Activated CD4-positive, alpha-beta T cell treated with anti-CD3 and anti-CD28 coated beads, Interleukin-2, Interleukin-4, amounts not matched to agents 100 ng/mL and 50 ng/mL, durations not matched to agents 16 hours and 8 hours (primary cell): ENCODE measurements at regions not wholly inside any gene's neighbourhood (a gene's known extent, or its start where the extent isn't known, plus 50 kb on each side); places are given as distances from the start of the nearest gene placed in this dataset.
"Not testable (repeated sequence)": the region's sequence is repeated elsewhere in the genome, so short reads cannot be mapped to it uniquely, and the experiment has no call there.

Experiments
- DNase-seq: peaks from one replicate; pipeline ENCODE4 v3.0.0-alpha.2; 2020; ENCODE audit warnings: low spot score

- DNase-seq, result not testable (repeated sequence)
Observed at GRCh38 chr1:242912855-242913254, 342.2 kb downstream of the CEP170 start.

DNA sequence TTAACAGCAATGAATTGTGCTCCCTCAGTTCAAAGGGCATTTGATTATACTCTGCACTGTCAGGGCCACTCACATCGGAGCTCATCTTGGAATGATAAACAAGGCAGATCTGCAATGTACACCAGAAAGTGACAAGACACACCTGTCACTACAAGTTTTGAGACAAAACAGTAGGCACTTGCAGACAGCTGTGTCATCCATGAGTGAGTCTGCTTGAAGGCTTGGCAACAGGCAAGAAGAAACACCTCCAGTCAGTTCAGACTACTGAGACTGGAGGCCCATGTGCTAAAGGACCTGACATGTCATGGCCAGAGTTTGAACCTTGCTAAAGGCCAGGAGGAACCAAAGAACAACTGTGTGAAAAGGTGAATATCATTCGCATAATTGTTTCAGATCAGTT, 354.5 kb downstream of the CEP170 start:
- DNase-seq, result not testable (repeated sequence)

DNA sequence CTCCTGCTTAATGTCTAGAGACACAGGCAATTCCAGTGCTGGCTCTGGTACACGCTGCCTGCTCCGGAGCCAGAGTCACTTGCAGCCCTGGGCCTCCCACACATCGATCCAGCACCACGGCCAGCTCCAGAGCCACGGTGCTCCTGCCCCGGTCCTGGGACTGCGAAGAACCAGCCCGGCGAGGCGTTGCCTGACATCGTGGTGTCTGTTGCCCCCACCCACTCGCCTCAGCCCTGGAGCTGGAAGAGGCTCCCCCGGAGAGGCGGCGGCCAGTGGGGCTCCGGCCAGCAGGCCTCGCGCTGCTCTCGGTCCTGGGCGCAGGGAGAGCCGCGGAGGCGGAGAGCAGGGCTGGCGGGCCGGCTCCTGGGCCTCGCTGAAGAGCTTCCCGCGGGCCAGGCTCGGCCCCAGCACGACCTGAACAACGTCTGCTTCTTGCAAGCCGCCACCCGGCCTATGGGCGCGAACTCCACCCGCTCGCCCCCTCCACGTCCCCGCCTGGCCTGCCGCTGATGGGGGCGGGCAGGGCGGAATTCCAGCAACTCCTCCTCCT, 364.8 kb downstream of the CEP170 start:
- DNase-seq, result no peak

DNA sequence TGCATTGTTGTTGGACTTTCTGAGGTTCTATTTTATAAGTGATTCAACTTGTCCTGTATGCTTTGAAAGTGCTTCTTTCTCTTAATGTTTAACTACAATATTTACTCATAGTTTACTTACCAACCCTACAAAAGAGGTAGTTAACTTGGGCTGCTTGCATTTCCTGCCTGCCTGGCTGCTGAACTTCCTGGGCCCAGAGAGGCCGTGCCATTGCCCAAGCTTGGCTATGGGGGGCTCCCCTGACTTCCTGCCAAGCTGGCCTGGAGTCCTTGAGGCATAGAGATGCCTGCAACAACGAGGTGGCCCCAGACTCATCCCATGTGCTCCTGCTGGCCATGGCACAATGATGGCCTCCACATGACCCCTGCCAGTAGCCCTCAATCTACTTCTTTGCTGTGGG, 361.6 kb upstream of the PLD5 start:
- no peak for DNase-seq

DNA sequence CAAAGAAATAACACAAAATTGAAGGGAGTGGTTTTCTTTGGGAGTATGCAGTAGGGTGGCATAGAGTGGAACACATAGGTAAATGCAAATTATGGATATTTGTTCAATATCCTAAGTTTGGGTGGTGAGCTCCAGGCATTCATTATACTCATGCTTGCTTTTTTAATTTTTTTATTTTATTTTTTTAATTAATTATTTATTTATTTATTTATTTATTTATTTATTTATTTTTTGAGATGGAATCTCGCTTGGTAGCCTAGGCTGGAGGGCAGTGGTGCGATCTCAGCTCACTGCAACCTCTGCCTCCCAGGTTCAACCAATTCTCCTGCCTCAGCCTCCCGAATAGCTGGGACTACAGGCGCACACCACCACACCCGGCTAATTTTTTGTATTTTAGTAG, 355.5 kb upstream of the PLD5 start:
- DNase-seq, result not testable (repeated sequence)

- DNase-seq, result no peak
Observed at GRCh38 chr1:242877743-242878142, 353.2 kb upstream of the PLD5 start.

DNA sequence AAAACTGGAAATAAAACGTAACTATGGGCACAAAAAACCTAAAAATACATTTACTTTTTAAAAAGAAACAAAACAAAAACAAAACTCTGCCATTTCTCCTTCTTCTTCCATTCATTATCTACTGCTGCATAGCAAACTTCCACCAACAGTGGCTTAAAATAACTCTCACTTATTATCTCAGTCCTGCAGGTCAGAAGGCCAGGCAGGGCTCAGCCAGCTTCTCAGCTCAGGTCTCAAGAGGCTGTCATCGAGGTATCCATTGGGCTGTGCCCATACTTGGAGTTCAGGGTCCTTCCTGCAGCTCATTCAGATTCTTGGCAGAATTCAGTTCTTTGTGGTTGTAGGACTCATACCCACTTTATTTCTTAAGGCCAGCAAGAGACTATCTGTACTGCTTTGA, 352.7 kb upstream of the PLD5 start:
- DNase-seq, result no peak

DNA sequence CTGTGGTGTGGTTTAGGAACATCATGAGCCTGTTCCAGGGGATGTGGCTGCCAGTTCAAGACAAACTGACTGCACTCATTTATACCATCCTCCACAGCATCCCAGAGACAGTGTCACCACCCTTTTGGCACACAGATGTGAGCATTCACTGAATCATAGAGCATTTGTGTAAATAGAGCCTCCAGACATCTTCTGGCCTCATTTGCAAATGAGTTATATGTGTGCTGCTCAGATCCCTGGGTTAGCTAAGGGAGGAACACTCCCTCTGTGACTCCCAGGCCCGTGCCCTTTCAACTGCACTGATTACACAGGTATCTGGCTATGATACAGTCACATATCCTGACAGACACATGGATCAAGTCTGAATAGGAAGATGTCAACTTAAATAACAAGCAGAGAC, 351.5 kb upstream of the PLD5 start:
- no peak for DNase-seq

GRCh38 chr1:242873661-242874060, 349.2 kb upstream of the PLD5 start:
- DNase-seq, result no peak

GRCh38 chr1:242872521-242872920, 348.0 kb upstream of the PLD5 start:
- DNase-seq, result no peak

- DNase-seq, result no peak
Observed at GRCh38 chr1:242871471-242872030, 347.1 kb upstream of the PLD5 start.

- DNase-seq, result no peak
Observed at GRCh38 chr1:242870966-242871365, 346.5 kb upstream of the PLD5 start.

GRCh38 chr1:242856289-242856688, 331.8 kb upstream of the PLD5 start:
- no peak for DNase-seq

GRCh38 chr1:242854466-242854865, 330.0 kb upstream of the PLD5 start:
- DNase-seq, result no peak

DNA sequence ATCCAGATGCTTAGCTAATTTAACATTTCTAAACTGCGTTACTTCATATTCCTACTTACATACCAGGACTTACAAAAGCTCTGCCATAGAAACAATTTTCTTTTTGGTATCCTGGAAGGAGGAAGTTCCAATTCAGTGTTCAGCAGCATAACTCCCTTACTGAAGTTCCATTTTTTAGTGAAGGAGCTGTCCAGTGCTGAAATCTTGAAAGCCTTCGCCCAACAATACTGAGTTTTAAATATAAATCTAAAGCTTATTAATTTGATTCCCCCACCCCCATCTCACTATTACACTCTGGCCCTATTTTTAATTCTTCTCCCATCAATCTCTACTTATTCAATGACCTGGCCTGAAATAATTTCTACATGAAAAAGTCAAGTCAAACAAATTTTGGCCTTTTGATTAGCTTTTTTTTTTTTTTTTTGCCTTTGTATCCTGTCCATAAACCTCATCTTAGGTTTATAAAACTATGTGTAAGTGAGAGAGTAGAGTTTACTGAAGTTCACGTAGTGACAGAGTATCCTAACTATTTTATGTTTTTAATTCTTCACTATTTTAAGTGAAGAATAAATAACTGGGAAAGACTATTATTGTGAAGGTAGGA, 323.0 kb upstream of the PLD5 start:
- DNase-seq, result no peak

DNA sequence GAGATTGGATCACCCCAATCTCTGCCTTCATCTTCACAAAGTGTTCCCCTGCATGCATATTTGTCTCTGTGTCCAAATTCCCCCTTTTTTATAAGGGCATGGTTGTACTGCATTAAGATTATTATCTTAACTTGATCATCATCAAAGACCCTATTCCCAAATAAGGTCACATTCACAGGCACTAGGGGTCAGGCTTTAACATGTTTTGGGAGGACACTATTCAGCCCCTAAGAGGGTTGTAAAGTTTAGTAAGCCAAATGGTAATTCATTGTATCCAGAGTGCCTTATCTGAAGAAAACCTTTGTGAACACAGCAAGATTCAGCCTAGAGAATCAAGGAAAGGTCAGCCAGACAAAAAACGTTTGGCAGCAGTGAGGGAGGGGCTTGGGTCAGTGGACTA, 317.6 kb upstream of the PLD5 start:
- DNase-seq, result no peak

DNA sequence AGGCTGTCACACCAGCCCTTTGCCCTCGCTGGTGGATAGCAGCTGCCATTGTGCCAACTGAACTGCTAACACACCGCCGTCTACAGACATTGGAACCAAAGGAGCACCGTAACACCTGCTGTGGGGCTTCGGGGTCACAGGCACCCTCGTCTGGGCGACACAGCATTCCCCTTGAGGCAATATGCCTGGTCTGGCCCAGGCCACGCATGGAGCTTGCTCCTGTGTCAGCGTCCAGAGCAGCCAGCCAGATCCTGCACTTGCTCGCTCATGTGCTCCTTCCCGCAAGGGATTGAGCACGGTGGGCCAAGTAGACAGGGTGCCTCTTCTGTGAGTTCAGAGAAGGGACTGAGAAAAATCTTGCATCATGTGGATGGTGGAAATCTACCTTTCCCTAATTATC, 314.6 kb upstream of the PLD5 start:
- no peak for DNase-seq

DNA sequence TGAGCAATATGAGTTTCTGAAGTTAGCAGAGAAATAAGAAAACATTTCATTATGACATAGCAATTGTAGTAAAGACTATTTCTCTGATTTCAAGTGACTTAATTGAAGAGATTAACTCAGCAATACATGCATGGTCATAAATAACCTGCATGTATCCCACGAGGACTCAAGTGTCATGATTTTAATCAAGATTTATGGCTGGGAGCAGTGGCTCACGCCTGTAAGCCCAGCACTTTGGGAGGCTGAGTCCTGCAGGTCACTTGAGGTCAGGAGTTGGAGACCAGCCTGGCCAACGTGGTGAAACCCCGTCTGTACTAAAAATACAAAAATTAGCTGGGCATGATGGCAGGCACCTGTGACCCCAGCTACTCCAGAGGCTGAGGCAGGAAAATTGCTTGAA, 311.9 kb upstream of the PLD5 start:
- no peak for DNase-seq

GRCh38 chr1:242828828-242829227, 304.3 kb upstream of the PLD5 start:
- DNase-seq, result no peak

DNA sequence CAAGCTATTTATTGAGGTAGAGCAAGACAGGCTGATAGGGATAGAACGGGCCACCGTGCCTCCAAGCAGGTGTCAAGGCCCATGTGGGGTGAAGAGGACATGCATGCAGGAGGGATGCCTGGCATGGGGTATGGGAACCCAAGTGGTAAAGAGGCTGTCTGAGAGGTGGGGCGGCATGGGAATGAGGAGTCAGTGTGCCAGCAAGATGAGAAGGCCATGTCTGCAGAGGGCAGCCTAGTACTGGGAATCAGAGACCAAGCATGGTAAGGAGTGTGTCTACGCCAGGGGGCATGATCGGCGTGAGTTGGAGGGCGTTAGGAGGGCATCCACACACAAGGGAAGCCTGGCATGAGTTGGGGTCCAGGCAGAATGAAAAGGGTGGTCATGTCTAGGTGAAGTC, 303.7 kb upstream of the PLD5 start:
- no peak for DNase-seq

DNA sequence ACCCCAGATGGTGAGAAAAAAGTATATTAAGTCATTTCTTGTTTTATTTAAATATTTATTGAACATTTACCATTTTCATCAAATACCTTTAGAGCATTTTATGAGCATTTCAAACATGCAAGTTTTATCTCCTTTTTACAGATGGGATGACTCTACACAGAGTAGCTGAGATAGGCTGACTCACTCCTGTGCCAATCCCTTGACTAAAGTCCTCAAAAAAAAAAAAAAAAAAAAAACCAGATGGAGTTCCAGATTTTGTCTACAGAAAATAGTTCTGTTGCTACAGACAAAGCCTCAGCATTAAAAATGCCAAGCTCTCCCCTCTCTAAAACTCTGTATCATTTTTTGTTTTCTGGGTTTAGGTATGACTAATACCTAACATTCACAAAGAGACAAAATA, 303.0 kb upstream of the PLD5 start:
- DNase-seq, result no peak

GRCh38 chr1:242826701-242827336, 302.3 kb upstream of the PLD5 start:
- no peak for DNase-seq

DNA sequence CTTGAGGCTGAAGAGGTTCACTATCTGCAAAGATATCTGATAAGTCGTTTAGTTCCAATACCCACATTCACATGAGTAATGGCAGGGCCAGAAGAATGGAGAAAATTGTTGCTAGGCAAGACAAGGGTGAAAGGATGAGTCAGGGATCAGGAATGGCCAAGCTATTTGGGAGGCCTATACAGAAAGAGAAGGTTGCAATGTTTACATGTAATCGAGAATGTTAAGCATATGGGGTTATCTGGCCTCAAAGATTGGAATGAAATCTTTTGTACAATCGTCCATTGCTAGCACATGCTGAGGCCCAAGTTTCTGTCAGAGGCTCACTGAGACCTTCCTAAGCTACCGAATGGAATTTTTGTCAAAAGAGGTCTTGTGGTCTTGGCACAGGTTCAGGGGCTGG, 299.9 kb upstream of the PLD5 start:
- no peak for DNase-seq
